NT2/D1 (cell line): ENCODE measurements at regions not wholly inside any gene's neighbourhood (a gene's known extent, or its start where the extent isn't known, plus 50 kb on each side); places are given as distances from the start of the nearest gene placed in this dataset.
"Not testable (repeated sequence)": the region's sequence is repeated elsewhere in the genome, so short reads cannot be mapped to it uniquely, and the experiment has no call there.

Experiments
- DNase-seq: peaks from one replicate; pipeline ENCODE4 v3.0.0-alpha.2; 2011; ENCODE audit warnings: low read depth, low spot score
- H3K27me3 ChIP-seq: 2 replicates; pipeline ENCODE4 v1.6.0; 2011; ENCODE audit warnings: mild to moderate bottlenecking; ENCODE audit not compliant: insufficient read length, insufficient read depth
- H3K36me3 ChIP-seq: 2 replicates; pipeline ENCODE4 v1.6.1; 2011; ENCODE audit warnings: mild to moderate bottlenecking, low read length, mixed read lengths; ENCODE audit not compliant: insufficient read depth, insufficient read length
- H3K4me1 ChIP-seq: 2 replicates; pipeline ENCODE4 v1.5.1; 2011; ENCODE audit not compliant: insufficient read depth, insufficient read length
- H3K4me3 ChIP-seq: 2 replicates; pipeline ENCODE4 v1.5.1; 2011; ENCODE audit warnings: low read depth; ENCODE audit not compliant: insufficient read length
- H3K9ac ChIP-seq: 2 replicates; pipeline ENCODE4 v1.6.0; 2011; ENCODE audit warnings: low read depth; ENCODE audit not compliant: insufficient read length
- H3K9me3 ChIP-seq: 2 replicates; pipeline ENCODE4 v1.5.1; 2011; ENCODE audit warnings: mild to moderate bottlenecking, low read length; ENCODE audit not compliant: insufficient read depth
- SUZ12 ChIP-seq: IDR thresholded peaks from 2 replicates; pipeline ENCODE4 v1.6.1; 2011; ENCODE audit not compliant: insufficient read length, insufficient read depth; ENCODE audit errors: extremely low read depth
- YY1 ChIP-seq: IDR thresholded peaks from 2 replicates; pipeline ENCODE4 v1.6.1; 2011; ENCODE audit not compliant: insufficient read length, insufficient read depth
- ZNF274 ChIP-seq: IDR thresholded peaks from 2 replicates; pipeline ENCODE4 v1.6.1; 2011; ENCODE audit warnings: mild to moderate bottlenecking, low read depth, low read length

DNA sequence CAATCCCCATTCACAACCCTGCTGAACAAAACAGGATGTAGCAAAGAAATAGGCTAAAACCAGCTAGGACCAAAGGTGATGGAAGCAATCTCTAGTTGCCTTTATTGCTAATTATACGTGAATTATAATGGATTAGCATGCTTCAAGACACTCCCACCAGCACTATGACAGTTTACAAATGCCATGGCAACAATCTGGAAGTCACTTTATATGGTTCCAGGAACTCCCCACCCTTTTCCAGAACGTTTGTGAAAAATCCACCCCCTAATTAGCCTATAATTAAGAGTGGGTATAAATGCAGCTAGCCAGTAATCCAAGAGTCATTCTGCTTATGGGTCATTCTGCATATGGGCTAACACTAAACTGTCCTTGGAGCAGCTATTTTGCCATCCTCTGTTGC is 328.7 kb downstream of the FLRT2 start:
- no peak for TF ChIP-seq YY1
- no peak for TF ChIP-seq SUZ12
- TF ChIP-seq ZNF274, result no peak
- Histone ChIP-seq H3K4me1 (no peaks in the 10 kb centered on the region), H3K27me3 (no peaks in the 10 kb centered on the region), H3K4me3 (no peak overlapping the region), H3K9ac (no peak overlapping the region), H3K36me3 (no peaks in the 10 kb centered on the region), H3K9me3 (no peaks in the 10 kb centered on the region)
- no peak for DNase-seq

DNA sequence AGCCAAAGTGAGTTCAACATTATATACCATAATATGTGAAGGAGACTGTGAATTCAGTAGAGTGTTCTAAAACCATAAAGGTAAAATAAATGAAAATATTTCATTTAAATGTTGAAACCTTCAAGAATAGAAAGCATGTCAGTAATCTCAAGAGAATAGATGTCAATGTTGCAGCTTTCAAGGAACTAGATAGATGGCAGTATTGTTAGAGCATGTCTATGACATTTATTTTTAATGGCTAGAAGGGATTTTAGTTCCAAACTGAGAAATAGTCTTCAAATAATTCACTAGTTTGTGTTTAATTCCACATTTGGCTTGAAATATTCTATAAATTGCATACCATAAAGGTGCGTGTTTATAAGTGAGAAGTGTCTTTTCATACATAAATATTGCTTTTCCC is 326.5 kb downstream of the FLRT2 start:
- TF ChIP-seq YY1, result no peak
- TF ChIP-seq ZNF274, result no peak
- TF ChIP-seq SUZ12, result no peak
- Histone ChIP-seq H3K36me3 (no peaks in the 10 kb centered on the region), H3K4me1 (no peaks in the 10 kb centered on the region), H3K27me3 (no peaks in the 10 kb centered on the region), H3K9ac (no peak overlapping the region), H3K4me3 (no peak overlapping the region), H3K9me3 (no peaks in the 10 kb centered on the region)
- no peak for DNase-seq

DNA sequence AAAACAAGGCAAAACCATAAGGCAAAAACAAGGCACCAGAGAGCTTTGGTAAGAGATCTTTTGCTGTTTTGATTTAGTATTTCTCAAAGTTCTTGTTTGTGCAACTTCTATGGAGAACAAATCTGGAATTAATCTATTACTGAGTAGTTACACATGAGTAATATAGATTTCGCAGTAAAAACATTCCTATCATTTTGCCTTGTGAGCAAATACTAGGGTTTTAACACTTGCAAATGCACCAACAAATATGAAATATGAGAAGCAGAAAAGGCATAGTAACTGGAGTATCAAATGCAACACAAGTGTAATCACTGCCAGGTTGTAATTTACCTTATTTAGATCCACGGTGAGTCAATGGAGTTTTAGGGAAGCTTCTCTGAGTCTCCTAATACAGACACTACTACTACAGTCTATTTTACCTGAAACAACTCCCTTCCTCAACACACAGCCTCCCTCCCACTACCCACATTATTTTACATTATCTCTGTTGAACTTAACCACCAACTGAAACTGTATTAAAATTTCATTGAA is 324.1 kb downstream of the FLRT2 start:
- Histone ChIP-seq H3K27me3 (no peaks in the 10 kb centered on the region), H3K9ac (no peak overlapping the region), H3K4me3 (no peak overlapping the region), H3K4me1 (no peaks in the 10 kb centered on the region), H3K9me3 (no peaks in the 10 kb centered on the region), H3K36me3 (no peaks in the 10 kb centered on the region)
- no peak for TF ChIP-seq SUZ12
- TF ChIP-seq YY1, result no peak
- TF ChIP-seq ZNF274, result no peak
- DNase-seq, result no peak

DNA sequence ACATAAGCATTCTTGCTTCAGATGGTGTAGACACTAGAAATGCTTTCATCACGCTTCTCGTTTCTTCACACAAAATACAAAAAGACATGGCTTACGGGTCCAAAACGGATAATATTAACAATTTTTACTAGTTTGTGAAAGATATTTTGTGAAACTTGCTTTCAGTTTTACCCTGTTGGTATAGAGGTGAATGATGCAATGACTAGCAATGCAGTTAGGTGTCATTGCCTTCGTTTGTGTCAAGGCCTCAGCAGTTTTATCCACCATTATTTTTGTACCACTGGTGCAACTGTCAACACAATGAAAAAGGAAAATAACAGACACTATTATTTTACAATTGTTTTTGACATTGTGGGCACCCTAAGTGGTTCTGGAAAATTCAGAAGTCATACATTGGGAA is 323.0 kb downstream of the FLRT2 start:
- Histone ChIP-seq H3K36me3 (no peaks in the 10 kb centered on the region), H3K27me3 (no peaks in the 10 kb centered on the region), H3K4me3 (no peak overlapping the region), H3K9me3 (no peaks in the 10 kb centered on the region), H3K9ac (no peak overlapping the region), H3K4me1 (no peaks in the 10 kb centered on the region)
- TF ChIP-seq SUZ12, result no peak
- no peak for TF ChIP-seq ZNF274
- TF ChIP-seq YY1, result no peak
- DNase-seq, result no peak

DNA sequence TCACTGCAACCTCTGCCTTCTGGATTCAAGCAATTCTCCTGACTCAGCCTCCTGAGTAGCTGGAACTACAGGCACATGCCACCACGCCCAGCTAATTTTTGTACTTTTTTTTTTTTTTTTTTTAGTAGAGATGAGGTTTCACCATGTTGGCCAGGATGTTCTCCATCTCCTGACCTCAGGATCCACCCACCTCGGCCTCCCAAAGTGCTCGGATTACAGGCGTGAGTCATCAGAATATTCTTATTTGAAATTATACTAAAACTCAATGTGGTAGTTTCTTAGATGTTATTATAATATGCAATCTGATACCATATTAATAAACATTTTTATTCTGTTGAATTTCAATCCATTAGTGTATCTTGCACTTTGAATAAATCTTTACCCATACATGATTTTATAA is 322.2 kb downstream of the FLRT2 start:
- H3K4me3 ChIP-seq, H3K9ac ChIP-seq, H3K9me3 ChIP-seq, H3K27me3 ChIP-seq, H3K4me1 ChIP-seq, DNase-seq, H3K36me3 ChIP-seq: not testable (repeated sequence)

DNA sequence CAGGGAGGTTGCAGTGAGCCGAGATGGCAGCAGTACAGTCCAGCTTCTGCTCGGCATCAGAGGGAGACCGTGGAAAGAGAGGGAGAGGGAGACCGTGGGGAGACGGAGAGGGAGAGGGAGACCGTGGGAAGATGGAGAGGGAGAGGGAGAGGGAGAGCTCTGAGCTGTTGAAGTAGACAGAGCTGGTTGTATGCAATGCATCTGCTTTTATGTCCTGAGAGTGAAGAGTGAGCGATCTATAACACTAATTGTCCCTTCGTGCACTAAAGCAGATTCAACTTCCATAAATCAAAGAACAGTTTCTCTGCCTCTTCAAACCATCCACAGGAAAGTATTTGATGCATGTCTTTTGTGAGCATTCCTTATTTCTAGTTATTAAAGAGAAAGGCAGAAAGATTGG is 300.6 kb downstream of the FLRT2 start:
- not testable (repeated sequence) for H3K9me3 ChIP-seq, H3K27me3 ChIP-seq, H3K9ac ChIP-seq, DNase-seq, H3K36me3 ChIP-seq, H3K4me1 ChIP-seq, H3K4me3 ChIP-seq

DNA sequence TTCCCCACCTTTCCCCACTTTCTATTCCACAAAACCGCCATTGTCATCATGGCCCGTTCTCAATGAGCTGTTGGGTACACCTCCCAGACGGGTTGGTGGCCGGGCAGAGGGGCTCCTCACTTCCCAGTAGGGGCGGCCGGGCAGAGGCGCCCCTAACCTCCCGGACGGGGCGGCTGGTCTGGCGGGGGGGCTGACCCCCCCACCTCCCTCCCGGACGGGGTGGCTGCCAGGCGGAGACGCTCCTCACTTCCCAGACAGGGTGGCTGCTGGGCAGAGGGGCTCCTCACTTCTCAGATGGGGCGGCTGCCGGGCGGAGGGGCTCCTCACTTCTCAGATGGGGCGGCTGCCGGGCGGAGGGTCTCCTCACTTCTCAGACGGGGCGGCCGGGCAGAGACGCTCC is 299.7 kb downstream of the FLRT2 start:
- H3K4me3 ChIP-seq, DNase-seq, H3K9me3 ChIP-seq, H3K9ac ChIP-seq, H3K4me1 ChIP-seq, H3K27me3 ChIP-seq, H3K36me3 ChIP-seq: not testable (repeated sequence)

DNA sequence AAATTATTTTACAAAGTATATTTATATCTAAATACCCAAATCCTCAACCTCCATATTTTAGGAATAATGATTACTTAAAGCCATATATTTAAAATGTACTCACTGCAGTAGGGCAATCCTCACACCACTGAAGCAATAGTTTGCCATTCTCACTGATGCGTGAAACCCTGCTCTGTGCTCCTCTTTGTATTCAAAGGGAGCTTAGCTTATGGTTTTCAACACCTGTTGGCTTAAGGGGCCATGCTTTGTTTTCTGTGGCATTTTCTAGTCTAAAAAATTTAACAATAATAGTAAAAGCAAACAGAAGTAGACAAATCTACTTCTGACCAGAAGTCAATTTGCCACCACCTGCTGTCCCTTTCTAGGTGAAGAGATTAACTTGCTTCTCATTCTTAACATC is 294.6 kb downstream of the FLRT2 start:
- DNase-seq, result no peak
- Histone ChIP-seq H3K4me3 (no peak overlapping the region), H3K36me3 (no peaks in the 10 kb centered on the region), H3K27me3 (no peaks in the 10 kb centered on the region), H3K9ac (no peak overlapping the region), H3K4me1 (no peaks in the 10 kb centered on the region), H3K9me3 (no peaks in the 10 kb centered on the region)
- TF ChIP-seq ZNF274 (no peak), SUZ12 (no peak), YY1 (no peak)
